Astrocyte of the hippocampus (primary cell): ENCODE measurements at regions not wholly inside any gene's neighbourhood (a gene's known extent, or its start where the extent isn't known, plus 50 kb on each side); places are given as distances from the start of the nearest gene placed in this dataset.
"Not testable (repeated sequence)": the region's sequence is repeated elsewhere in the genome, so short reads cannot be mapped to it uniquely, and the experiment has no call there.

Experiments used
- DNase-seq: peaks from one replicate; pipeline ENCODE4 v3.0.0; 2011; ENCODE audit warnings: low read depth, low spot score

- no peak for DNase-seq
These were observed 174.6 kb downstream of the ABCA8 start for GRCh38 chr17:68780596-68780995.

- DNase-seq, result no peak
These were observed 176.5 kb downstream of the ABCA8 start for GRCh38 chr17:68778726-68779125.

GRCh38 chr17:68777856-68778694, 176.9 kb upstream of the FAM20A start:
- DNase-seq, result no peak

- peak; percentile 68 for DNase-seq
These were observed 176.2 kb upstream of the FAM20A start for GRCh38 chr17:68777243-68777855.

GRCh38 chr17:68776451-68776850, 175.3 kb upstream of the FAM20A start:
- no peak for DNase-seq

GRCh38 chr17:68775969-68776368, 174.8 kb upstream of the FAM20A start:
- no peak for DNase-seq

GRCh38 chr17:68775318-68775717, 174.2 kb upstream of the FAM20A start:
- no peak for DNase-seq

- peak; percentile 57 for DNase-seq
These were observed 170.8 kb upstream of the FAM20A start for GRCh38 chr17:68771867-68772515.

GRCh38 chr17:68768804-68769203, 167.6 kb upstream of the FAM20A start:
- no peak for DNase-seq

- no peak for DNase-seq
These were observed 165.5 kb upstream of the FAM20A start for GRCh38 chr17:68766640-68767039.

- DNase-seq, result no peak
These were observed 162.4 kb upstream of the FAM20A start for GRCh38 chr17:68763562-68763961.

- DNase-seq, result no peak
These were observed 161.7 kb upstream of the FAM20A start for GRCh38 chr17:68762911-68763310.

- no peak for DNase-seq
These were observed 158.9 kb upstream of the FAM20A start for GRCh38 chr17:68760141-68760475.

GRCh38 chr17:68759343-68760140, 158.4 kb upstream of the FAM20A start:
- peak; percentile 93 for DNase-seq

GRCh38 chr17:68759002-68759342, 157.8 kb upstream of the FAM20A start:
- no peak for DNase-seq

GRCh38 chr17:68757866-68758757, 156.9 kb upstream of the FAM20A start:
- not testable (repeated sequence) for DNase-seq

GRCh38 chr17:68753985-68754769, 153.0 kb upstream of the FAM20A start:
- DNase-seq, result no peak

- DNase-seq, result no peak
These were observed 149.0 kb upstream of the FAM20A start for GRCh38 chr17:68750208-68750562.

- DNase-seq, result no peak
These were observed 148.4 kb upstream of the FAM20A start for GRCh38 chr17:68749349-68750207.
